Esophagus squamous epithelium (tissue), 5 donors: ENCODE measurements at regions not wholly inside any gene's neighbourhood (a gene's known extent, or its start where the extent isn't known, plus 50 kb on each side); places are given as distances from the start of the nearest gene placed in this dataset.

ENCODE experiments used
- DNase-seq: peaks from one replicate; lab custom pipeline; 2025; lab: John Stamatoyannopoulos, UW
- H3K27ac ChIP-seq, 4 donors: fragments of 200-600 bp; sonication (generic); one replicate each; pipeline ENCODE4 v1.5.1; 2016 to 2019; ENCODE audit warnings: mild to moderate bottlenecking in 1 of 4
- H3K27me3 ChIP-seq, 4 donors: fragments of 200-600 bp; sonication (generic); 1 replicate in 3 of 4; 2 replicates in 1 of 4; pipeline versions ENCODE4 v1.5.1 to v1.6.0; 2017 to 2021; ENCODE audit warnings: antibody characterized with exemption in 1 of 4
- H3K36me3 ChIP-seq, 3 donors: fragments of 200-600 bp; sonication (generic); one replicate each; pipeline ENCODE4 v1.5.1; 2016 to 2019
- H3K4me1 ChIP-seq, 3 donors: fragments of 200-600 bp; sonication (generic); one replicate each; pipeline ENCODE4 v1.5.1; 2017 to 2019
- H3K4me3 ChIP-seq, 4 donors: fragments of 200-600 bp; sonication (generic); 1 replicate in 3 of 4; 2 replicates in 1 of 4; pipeline ENCODE4 v1.5.1; 2016 to 2019; ENCODE audit warnings: mild to moderate bottlenecking in 2 of 4, moderate library complexity in 1 of 4
- H3K9me3 ChIP-seq, 3 donors: fragments of 200-600 bp; sonication (generic); one replicate each; pipeline ENCODE4 v1.5.1; 2016 to 2019
- POLR2A ChIP-seq, 4 donors: fragments of 450-650 bp; IDR thresholded peaks; one replicate each; pipeline ENCODE4 v1.6.1; 2017; ENCODE audit warnings: antibody characterized with exemption in 4 of 4, mild to moderate bottlenecking in 4 of 4, moderate library complexity in 3 of 4
- WGBS, 2 donors: methylation state at CpG; one replicate each; pipeline ENCODE4 v1.1.5; 2018; 5-methylcytosine and 5-hydroxymethylcytosine counted together
- intact Hi-C: fragments of 100-400 bp; cut with DNase I; formaldehyde crosslinking; loops from one replicate; pipeline ENCODE4 v1.15.0; 2022
- TF ChIP-seq, protein P1 (sequence below), 6 experiments: fragments of 450-650 bp in 4 of 6; fragments of 200-600 bp in 2 of 6; sonication (generic) in 2 of 6; IDR thresholded peaks; one replicate each; pipeline ENCODE4 v1.5.1; 2016 to 2019; ENCODE audit warnings: antibody characterized with exemption in 6 of 6, mild to moderate bottlenecking in 4 of 6, moderate library complexity in 4 of 6
- donor health status: DM: yes; HTN: yes; CAD: no.

DNA sequence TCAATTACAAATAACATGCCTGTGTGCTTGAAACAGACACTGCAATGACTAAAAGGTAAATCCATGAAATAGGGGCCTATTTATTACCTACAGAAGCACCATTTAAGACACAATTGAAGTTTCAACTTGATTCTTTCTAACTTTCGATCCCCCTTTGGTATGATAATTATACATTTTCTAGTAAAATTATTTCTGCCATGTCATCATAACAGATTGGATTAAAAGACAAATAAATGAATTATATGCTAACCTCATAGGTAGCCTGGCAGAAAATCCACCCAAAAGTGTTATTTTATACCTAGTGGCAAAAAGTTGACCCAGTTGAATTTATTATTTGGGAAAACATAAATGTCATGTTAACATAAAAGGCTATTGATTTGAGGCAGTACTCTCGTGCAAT lies 241.1 kb downstream of the RAB38 start:
- no peak for TF ChIP-seq POLR2A (IDR thresholded peaks at IDR 0.05)
- TF ChIP-seq, protein P1, sequence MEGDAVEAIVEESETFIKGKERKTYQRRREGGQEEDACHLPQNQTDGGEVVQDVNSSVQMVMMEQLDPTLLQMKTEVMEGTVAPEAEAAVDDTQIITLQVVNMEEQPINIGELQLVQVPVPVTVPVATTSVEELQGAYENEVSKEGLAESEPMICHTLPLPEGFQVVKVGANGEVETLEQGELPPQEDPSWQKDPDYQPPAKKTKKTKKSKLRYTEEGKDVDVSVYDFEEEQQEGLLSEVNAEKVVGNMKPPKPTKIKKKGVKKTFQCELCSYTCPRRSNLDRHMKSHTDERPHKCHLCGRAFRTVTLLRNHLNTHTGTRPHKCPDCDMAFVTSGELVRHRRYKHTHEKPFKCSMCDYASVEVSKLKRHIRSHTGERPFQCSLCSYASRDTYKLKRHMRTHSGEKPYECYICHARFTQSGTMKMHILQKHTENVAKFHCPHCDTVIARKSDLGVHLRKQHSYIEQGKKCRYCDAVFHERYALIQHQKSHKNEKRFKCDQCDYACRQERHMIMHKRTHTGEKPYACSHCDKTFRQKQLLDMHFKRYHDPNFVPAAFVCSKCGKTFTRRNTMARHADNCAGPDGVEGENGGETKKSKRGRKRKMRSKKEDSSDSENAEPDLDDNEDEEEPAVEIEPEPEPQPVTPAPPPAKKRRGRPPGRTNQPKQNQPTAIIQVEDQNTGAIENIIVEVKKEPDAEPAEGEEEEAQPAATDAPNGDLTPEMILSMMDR (IDR thresholded peaks at IDR 0.05), result no peak
- DNase-seq, result no peak
- H3K27me3 ChIP-seq, result no peaks in the 10 kb centered on the region
- intact Hi-C loops, result no loop called here
- no peaks in the 10 kb centered on the region for H3K4me1 ChIP-seq
- no peak overlapping the region for H3K27ac ChIP-seq
- H3K9me3 ChIP-seq, result no peaks in the 10 kb centered on the region
- WGBS, 2 donors, result 57 to 67% methylated on average over 2 of the region's 2 CpGs
- H3K36me3 ChIP-seq, result no peaks in the 10 kb centered on the region
- no peak overlapping the region for H3K4me3 ChIP-seq

GRCh38 chr11:87926250-87926970 lies 248.8 kb downstream of the RAB38 start:
- H3K4me3 ChIP-seq, result no peak overlapping the region
- no peak overlapping the region for H3K27ac ChIP-seq
- WGBS, 2 donors, result 74 to 76% methylated on average over 5 of the region's 5 CpGs
- intact Hi-C loops, result no loop called here
- H3K36me3 ChIP-seq, result no peaks in the 10 kb centered on the region
- no peaks in the 10 kb centered on the region for H3K4me1 ChIP-seq
- DNase-seq, result no peak
- H3K9me3 ChIP-seq, result no peaks in the 10 kb centered on the region
- H3K27me3 ChIP-seq, result no peaks in the 10 kb centered on the region
- TF ChIP-seq POLR2A (IDR thresholded peaks at IDR 0.05), result no peak
- TF ChIP-seq, protein P1 (IDR thresholded peaks at IDR 0.05), result no peak

GRCh38 chr11:87924125-87924524 lies 251.1 kb downstream of the RAB38 start:
- DNase-seq, result no peak
- intact Hi-C loops, result no loop called here
- no peak overlapping the region for H3K27ac ChIP-seq
- no peaks in the 10 kb centered on the region for H3K36me3 ChIP-seq
- WGBS, 2 donors, result 24 to 40% methylated on average over 1 of the region's 1 CpG
- no peaks in the 10 kb centered on the region for H3K4me1 ChIP-seq
- no peak overlapping the region for H3K4me3 ChIP-seq
- H3K27me3 ChIP-seq, result no peaks in the 10 kb centered on the region
- TF ChIP-seq, protein P1 (IDR thresholded peaks at IDR 0.05), result no peak
- TF ChIP-seq POLR2A (IDR thresholded peaks at IDR 0.05), result no peak
- no peaks in the 10 kb centered on the region for H3K9me3 ChIP-seq

- no peaks in the 10 kb centered on the region for H3K27me3 ChIP-seq
- WGBS, 2 donors, result 77 to 79% methylated on average over 3 of the region's 3 CpGs
- no peak for DNase-seq
- no peaks in the 10 kb centered on the region for H3K36me3 ChIP-seq
- no peak overlapping the region for H3K4me3 ChIP-seq
- H3K9me3 ChIP-seq, result no peaks in the 10 kb centered on the region
- no peak overlapping the region for H3K27ac ChIP-seq
- TF ChIP-seq, protein P1 (IDR thresholded peaks at IDR 0.05), result no peak
- no peak for TF ChIP-seq POLR2A (IDR thresholded peaks at IDR 0.05)
- intact Hi-C loops, result no loop called here
- no peaks in the 10 kb centered on the region for H3K4me1 ChIP-seq
Observed at GRCh38 chr11:87917111-87917510, 258.1 kb downstream of the RAB38 start.

DNA sequence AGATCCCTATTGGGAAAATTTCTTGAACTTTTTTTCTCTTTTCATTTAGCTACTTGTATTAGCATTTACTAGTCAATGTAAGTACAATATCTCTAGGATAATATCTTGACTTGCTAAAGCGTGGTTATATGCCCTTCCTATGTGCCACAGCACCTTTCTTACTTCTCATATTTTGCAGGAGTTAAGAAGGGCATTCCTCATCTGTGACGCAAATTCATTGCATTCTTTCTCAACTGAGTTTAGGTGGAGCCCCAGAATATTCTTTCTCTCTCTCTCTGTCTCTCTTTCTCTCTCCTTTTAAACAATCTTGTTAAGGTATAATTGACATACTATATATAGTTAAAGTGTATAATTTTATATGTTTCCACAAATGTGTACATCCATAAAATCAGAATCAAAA lies 266.1 kb downstream of the RAB38 start:
- Histone ChIP-seq H3K36me3 (no peaks in the 10 kb centered on the region), H3K4me1 (no peaks in the 10 kb centered on the region), H3K4me3 (no peak overlapping the region), H3K9me3 (no peaks in the 10 kb centered on the region), H3K27me3 (no peaks in the 10 kb centered on the region), H3K27ac (no peak overlapping the region)
- TF ChIP-seq POLR2A (IDR thresholded peaks at IDR 0.05), result no peak
- TF ChIP-seq, protein P1 (IDR thresholded peaks at IDR 0.05), result no peak
- no peak for DNase-seq
- WGBS, 2 donors, result 56 to 74% methylated on average over 2 of the region's 2 CpGs
- intact Hi-C loops, result no loop called here
